Panc1 (cell line): ENCODE measurements at regions not wholly inside any gene's neighbourhood (a gene's known extent, or its start where the extent isn't known, plus 50 kb on each side); places are given as distances from the start of the nearest gene placed in this dataset.

Source experiments
- POLR2AphosphoS5 ChIP-seq: IDR thresholded peaks from 2 replicates; pipeline ENCODE4 v1.6.1; 2012; ENCODE audit warnings: mild to moderate bottlenecking, low read depth, low read length, moderate library complexity
- SIN3A ChIP-seq: IDR thresholded peaks from 2 replicates; pipeline ENCODE4 v1.6.1; 2012; ENCODE audit warnings: low read depth, mild to moderate bottlenecking, low read length, moderate library complexity, borderline replicate concordance; ENCODE audit not compliant: insufficient read depth
- TCF7L2 ChIP-seq: IDR thresholded peaks from 2 replicates; pipeline ENCODE4 v1.6.1; 2011; ENCODE audit warnings: mild to moderate bottlenecking, low read depth, low read length, inconsistent platforms
- TF ChIP-seq, protein P1 (sequence below): fragments of 450-650 bp; IDR thresholded peaks from 2 replicates; pipeline ENCODE4 v1.5.1; 2017; ENCODE audit warnings: mild to moderate bottlenecking
- TF ChIP-seq, protein P2 (sequence below), 2 experiments: IDR thresholded peaks; 2 replicates each; pipeline ENCODE4 v1.6.1; 2011 to 2012; ENCODE audit warnings: low read depth in 2 of 2, control low read depth in 1 of 2, low read length in 1 of 2, mild to moderate bottlenecking in 1 of 2, moderate library complexity in 1 of 2; ENCODE audit not compliant: insufficient read depth in 1 of 2

DNA sequence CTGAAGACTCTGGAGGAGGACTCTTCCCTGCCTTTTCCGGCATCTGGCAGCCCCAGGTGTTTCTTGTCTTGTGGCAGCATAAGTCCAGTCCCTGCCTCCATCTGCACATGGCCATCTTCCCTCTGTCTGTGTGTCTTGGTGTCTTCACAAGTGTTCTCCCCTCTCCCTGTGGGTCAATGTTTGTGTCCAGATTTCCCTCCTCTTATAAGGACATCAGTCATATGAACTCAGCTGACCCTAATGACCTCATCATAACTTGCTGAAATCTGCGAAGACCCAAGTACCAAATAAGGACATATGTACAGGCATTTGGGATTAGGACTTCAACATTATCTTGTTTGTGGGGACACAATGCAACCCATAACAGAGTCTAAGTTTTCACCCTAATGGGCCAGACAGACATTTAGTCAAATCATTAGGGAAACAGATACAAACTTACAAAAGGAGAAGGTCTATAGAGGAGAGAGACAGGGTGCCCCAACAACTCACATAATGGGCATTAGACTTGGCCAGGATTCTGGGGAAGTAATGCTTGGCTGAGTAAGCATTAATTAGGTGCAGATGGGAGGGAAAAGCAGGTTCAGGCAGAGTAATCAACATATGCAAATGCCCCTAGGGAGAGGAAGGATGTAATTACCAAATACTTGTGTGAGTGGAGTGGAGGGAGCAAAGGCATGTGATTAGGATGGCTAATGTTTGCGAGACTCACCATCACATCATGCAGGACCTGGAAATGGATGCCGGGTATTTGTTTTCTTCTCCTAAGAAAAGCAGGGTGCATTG, 372.8 kb upstream of the TBL1XR1 start:
- TF ChIP-seq, protein P1, sequence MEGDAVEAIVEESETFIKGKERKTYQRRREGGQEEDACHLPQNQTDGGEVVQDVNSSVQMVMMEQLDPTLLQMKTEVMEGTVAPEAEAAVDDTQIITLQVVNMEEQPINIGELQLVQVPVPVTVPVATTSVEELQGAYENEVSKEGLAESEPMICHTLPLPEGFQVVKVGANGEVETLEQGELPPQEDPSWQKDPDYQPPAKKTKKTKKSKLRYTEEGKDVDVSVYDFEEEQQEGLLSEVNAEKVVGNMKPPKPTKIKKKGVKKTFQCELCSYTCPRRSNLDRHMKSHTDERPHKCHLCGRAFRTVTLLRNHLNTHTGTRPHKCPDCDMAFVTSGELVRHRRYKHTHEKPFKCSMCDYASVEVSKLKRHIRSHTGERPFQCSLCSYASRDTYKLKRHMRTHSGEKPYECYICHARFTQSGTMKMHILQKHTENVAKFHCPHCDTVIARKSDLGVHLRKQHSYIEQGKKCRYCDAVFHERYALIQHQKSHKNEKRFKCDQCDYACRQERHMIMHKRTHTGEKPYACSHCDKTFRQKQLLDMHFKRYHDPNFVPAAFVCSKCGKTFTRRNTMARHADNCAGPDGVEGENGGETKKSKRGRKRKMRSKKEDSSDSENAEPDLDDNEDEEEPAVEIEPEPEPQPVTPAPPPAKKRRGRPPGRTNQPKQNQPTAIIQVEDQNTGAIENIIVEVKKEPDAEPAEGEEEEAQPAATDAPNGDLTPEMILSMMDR: no peak
- TF ChIP-seq POLR2AphosphoS5 (no peak), TCF7L2 (no peak), SIN3A (no peak)
- TF ChIP-seq, protein P2, sequence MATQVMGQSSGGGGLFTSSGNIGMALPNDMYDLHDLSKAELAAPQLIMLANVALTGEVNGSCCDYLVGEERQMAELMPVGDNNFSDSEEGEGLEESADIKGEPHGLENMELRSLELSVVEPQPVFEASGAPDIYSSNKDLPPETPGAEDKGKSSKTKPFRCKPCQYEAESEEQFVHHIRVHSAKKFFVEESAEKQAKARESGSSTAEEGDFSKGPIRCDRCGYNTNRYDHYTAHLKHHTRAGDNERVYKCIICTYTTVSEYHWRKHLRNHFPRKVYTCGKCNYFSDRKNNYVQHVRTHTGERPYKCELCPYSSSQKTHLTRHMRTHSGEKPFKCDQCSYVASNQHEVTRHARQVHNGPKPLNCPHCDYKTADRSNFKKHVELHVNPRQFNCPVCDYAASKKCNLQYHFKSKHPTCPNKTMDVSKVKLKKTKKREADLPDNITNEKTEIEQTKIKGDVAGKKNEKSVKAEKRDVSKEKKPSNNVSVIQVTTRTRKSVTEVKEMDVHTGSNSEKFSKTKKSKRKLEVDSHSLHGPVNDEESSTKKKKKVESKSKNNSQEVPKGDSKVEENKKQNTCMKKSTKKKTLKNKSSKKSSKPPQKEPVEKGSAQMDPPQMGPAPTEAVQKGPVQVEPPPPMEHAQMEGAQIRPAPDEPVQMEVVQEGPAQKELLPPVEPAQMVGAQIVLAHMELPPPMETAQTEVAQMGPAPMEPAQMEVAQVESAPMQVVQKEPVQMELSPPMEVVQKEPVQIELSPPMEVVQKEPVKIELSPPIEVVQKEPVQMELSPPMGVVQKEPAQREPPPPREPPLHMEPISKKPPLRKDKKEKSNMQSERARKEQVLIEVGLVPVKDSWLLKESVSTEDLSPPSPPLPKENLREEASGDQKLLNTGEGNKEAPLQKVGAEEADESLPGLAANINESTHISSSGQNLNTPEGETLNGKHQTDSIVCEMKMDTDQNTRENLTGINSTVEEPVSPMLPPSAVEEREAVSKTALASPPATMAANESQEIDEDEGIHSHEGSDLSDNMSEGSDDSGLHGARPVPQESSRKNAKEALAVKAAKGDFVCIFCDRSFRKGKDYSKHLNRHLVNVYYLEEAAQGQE (IDR thresholded peaks at IDR 0.05; ENCODE audit: insufficient read depth in 1 of 2, low read depth in 2 of 2, low read length in 1 of 2): no peak
